Right ventricle myocardium superior (tissue), 1 donor: ENCODE measurements at regions not wholly inside any gene's neighbourhood (a gene's known extent, or its start where the extent isn't known, plus 50 kb on each side); places are given as distances from the start of the nearest gene placed in this dataset.

Experiments used
- ATAC-seq: fragments of 200-7000 bp; cut with Tn5 transposase; one replicate; pipeline ENCODE4 v1.9.1; 2020; ENCODE audit warnings: mild to moderate bottlenecking; ENCODE audit not compliant: poor library complexity
- DNase-seq: peaks from one replicate; pipeline ENCODE4 v3.0.0-alpha.2; 2020
- intact Hi-C: fragments of 100-400 bp; cut with DNase I; formaldehyde crosslinking; loops from one replicate; pipeline ENCODE4 v1.11.2; 2022
- donor health status: DM: no; HTN: yes; CAD: no; lungs with severe emphysema.

- no peak for DNase-seq
- intact Hi-C loops: no loop called here
- ATAC-seq: no peak
Observed at GRCh38 chr5:128773378-128773777, 191.9 kb upstream of the SLC27A6 start.

- no peak for DNase-seq
- ATAC-seq: no peak
- intact Hi-C loops: no loop called here
Observed at GRCh38 chr5:128774605-128775004, 190.7 kb upstream of the SLC27A6 start.

GRCh38 chr5:128775558-128775957, 189.7 kb upstream of the SLC27A6 start:
- intact Hi-C loops: no loop called here
- ATAC-seq (no peak), DNase-seq (no peak)

GRCh38 chr5:128777052-128777451, 188.2 kb upstream of the SLC27A6 start:
- ATAC-seq: no peak
- intact Hi-C loops: no loop called here

GRCh38 chr5:128778474-128778873, 186.8 kb upstream of the SLC27A6 start:
- ATAC-seq: no peak
- intact Hi-C loops: no loop called here
- no peak for DNase-seq

More at GRCh38 chr5:128777052-128777451, 188.2 kb upstream of the SLC27A6 start:
- DNase-seq: no peak

GRCh38 chr5:128782446-128782845, 182.8 kb upstream of the SLC27A6 start:
- intact Hi-C loops: no loop called here
- ATAC-seq (peak; percentile 88), DNase-seq (peak; percentile 62)

- intact Hi-C loops: no loop called here
Observed at GRCh38 chr5:128784726-128785125, 180.6 kb upstream of the SLC27A6 start.

GRCh38 chr5:128791312-128791711, 174.0 kb upstream of the SLC27A6 start:
- DNase-seq: no peak
- intact Hi-C loops: no loop called here

More at GRCh38 chr5:128784726-128785125, 180.6 kb upstream of the SLC27A6 start:
- ATAC-seq (no peak), DNase-seq (no peak)

GRCh38 chr5:128796506-128796905, 168.8 kb upstream of the SLC27A6 start:
- ATAC-seq: no peak
- intact Hi-C loops: no loop called here
- DNase-seq: no peak

More at GRCh38 chr5:128791312-128791711, 174.0 kb upstream of the SLC27A6 start:
- no peak for ATAC-seq

GRCh38 chr5:128798871-128799270, 166.4 kb upstream of the SLC27A6 start:
- intact Hi-C loops: no loop called here
- no peak for ATAC-seq
- no peak for DNase-seq

- DNase-seq (no peak), ATAC-seq (no peak)
- intact Hi-C loops: no loop called here
Observed at GRCh38 chr5:128799945-128800344, 165.3 kb upstream of the SLC27A6 start.

- DNase-seq: no peak
- intact Hi-C loops: no loop called here
- ATAC-seq: no peak
Observed at GRCh38 chr5:128800377-128800776, 164.9 kb upstream of the SLC27A6 start.

- DNase-seq: no peak
- intact Hi-C loops: no loop called here
- ATAC-seq: no peak
Observed at GRCh38 chr5:128813317-128814070, 151.8 kb upstream of the SLC27A6 start.

- intact Hi-C loops: no loop called here
- ATAC-seq (no peak), DNase-seq (no peak)
Observed at GRCh38 chr5:128815201-128815600, 150.1 kb upstream of the SLC27A6 start.

- no peak for DNase-seq
- ATAC-seq: no peak
- intact Hi-C loops: no loop called here
Observed at GRCh38 chr5:128825826-128826225, 139.5 kb upstream of the SLC27A6 start.

GRCh38 chr5:128826275-128826674, 139.0 kb upstream of the SLC27A6 start:
- intact Hi-C loops: no loop called here
- ATAC-seq: no peak
- DNase-seq: no peak

GRCh38 chr5:128836571-128836970, 128.7 kb upstream of the SLC27A6 start:
- intact Hi-C loops: no loop called here
- no peak for DNase-seq
- ATAC-seq: peak; percentile 57

- intact Hi-C loops: no loop called here
- DNase-seq (no peak), ATAC-seq (no peak)
Observed at GRCh38 chr5:128838623-128839022, 126.7 kb upstream of the SLC27A6 start.

GRCh38 chr5:128842241-128842640, 123.0 kb upstream of the SLC27A6 start:
- DNase-seq (no peak), ATAC-seq (no peak)
- intact Hi-C loops: loop anchor here (10.0 kb wide), 1 partner anchor 177 kb away; no protein-coding TSS in a partner anchor

GRCh38 chr5:128844354-128844923, 120.8 kb upstream of the SLC27A6 start:
- ATAC-seq: no peak
- intact Hi-C loops: loop anchor here (10.0 kb wide), 1 partner anchor 180 kb away; no protein-coding TSS in a partner anchor
- DNase-seq: no peak
